HG03280 (cell line): ENCODE measurements at regions not wholly inside any gene's neighbourhood (a gene's known extent, or its start where the extent isn't known, plus 50 kb on each side); places are given as distances from the start of the nearest gene placed in this dataset.

Experiments used
- ATAC-seq: cut with Tn5 transposase; IDR thresholded peaks from one replicate; pipeline ENCODE4 v1.9.1; 2021; ENCODE audit warnings: mild to moderate bottlenecking, moderate library complexity; ENCODE audit not compliant: unreplicated experiment

GRCh38 chr6:91606148-91606901, 1019.5 kb upstream of the MAP3K7 start:
- ATAC-seq, result no peak

DNA sequence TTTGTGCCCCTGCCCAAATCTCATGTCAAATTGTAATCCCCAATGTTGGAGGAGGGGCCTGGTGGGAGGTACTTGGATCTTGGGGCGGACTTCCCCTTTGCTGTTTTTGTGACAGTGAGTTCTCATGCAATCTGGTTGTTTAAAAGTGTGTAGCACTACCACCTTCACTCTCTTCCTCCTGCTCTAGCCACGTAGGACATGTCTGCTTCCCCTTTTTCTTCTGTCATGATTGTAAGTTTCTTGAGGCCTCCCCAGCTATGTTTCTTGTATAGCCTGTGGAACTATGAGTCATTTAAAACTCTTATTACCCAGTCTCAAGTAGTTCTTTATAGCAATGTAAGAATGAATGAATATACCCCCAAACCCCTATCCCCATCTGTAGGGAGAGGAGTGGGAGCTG, 1013.7 kb upstream of the MAP3K7 start:
- no peak for ATAC-seq

- ATAC-seq, result no peak
Observed at GRCh38 chr6:91590191-91590590, 1003.3 kb upstream of the MAP3K7 start.

- ATAC-seq, result no peak
Observed at GRCh38 chr6:91580635-91581034, 993.8 kb upstream of the MAP3K7 start.

GRCh38 chr6:91575032-91575431, 988.2 kb upstream of the MAP3K7 start:
- ATAC-seq, result no peak

GRCh38 chr6:91573826-91574416, 987.0 kb upstream of the MAP3K7 start:
- no peak for ATAC-seq

- ATAC-seq, result no peak
Observed at GRCh38 chr6:91572878-91573277, 986.0 kb upstream of the MAP3K7 start.

GRCh38 chr6:91569071-91569470, 982.2 kb upstream of the MAP3K7 start:
- ATAC-seq, result no peak

GRCh38 chr6:91566467-91566866, 979.6 kb upstream of the MAP3K7 start:
- ATAC-seq, result no peak

GRCh38 chr6:91565207-91565606, 978.3 kb upstream of the MAP3K7 start:
- no peak for ATAC-seq

- no peak for ATAC-seq
Observed at GRCh38 chr6:91562955-91563354, 976.1 kb upstream of the MAP3K7 start.

DNA sequence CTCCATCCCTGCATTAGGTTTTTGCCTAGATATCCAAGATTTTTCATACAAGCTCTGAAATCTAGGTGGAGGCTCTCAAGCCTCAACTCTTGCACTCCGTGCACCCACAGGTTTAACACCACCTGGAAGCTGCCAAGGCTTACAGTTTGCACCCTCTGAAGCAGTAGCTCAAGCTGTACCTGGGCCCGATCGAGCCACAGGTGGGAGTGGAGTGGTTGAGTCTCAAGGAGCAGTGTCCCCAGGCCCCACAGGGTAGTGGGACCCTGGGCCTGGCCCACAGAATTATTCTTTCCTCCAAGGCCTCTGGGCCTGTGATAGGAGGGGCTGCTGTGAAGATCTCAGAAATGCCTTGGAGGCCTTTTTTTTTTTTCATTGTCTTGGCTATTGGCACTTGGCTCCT, 973.5 kb upstream of the MAP3K7 start:
- ATAC-seq, result no peak

GRCh38 chr6:91540902-91541301, 954.0 kb upstream of the MAP3K7 start:
- no peak for ATAC-seq

GRCh38 chr6:91539456-91539855, 952.6 kb upstream of the MAP3K7 start:
- ATAC-seq, result no peak

- no peak for ATAC-seq
Observed at GRCh38 chr6:91538622-91539021, 951.8 kb upstream of the MAP3K7 start.

DNA sequence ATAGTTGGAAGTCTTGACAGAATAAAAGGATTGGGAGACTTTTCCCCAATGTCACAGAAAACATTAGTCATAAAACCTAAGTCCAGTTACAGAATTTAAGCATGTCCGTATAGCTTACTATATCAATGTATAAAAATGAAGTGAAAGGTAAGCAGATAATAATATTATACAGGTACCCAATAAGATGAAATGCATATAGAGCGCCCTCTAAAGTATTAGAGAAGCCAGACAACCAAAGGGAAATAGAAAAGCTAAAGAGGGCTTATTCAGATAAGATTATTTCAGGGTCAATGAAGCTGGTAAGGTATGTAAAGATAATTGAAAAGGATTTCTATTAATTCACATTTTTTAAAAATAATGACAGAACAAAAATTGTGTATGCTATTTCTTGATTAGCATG, 947.7 kb upstream of the MAP3K7 start:
- no peak for ATAC-seq

- no peak for ATAC-seq
Observed at GRCh38 chr6:91523511-91523910, 936.6 kb upstream of the MAP3K7 start.

DNA sequence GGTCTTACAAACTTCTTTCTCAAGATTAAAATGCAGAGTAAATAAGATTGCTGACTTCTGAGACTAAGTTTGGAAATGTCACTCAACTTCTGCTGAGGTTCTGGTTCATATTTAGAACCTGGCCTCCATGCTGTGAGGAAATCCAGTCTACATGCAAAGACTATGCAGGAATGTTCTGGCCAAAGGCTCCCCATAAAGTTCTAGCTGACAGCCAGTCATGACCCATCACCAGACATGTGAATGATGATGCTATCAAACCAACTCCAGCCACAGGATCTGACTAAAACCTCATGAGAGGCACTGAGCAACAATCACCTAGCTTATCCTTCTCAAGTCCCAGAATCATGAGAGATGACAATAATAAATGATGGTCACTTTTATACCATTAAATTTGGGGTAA, 935.1 kb upstream of the MAP3K7 start:
- no peak for ATAC-seq

GRCh38 chr6:91509711-91510110, 922.8 kb upstream of the MAP3K7 start:
- no peak for ATAC-seq

GRCh38 chr6:91509039-91509438, 922.2 kb upstream of the MAP3K7 start:
- ATAC-seq, result no peak

DNA sequence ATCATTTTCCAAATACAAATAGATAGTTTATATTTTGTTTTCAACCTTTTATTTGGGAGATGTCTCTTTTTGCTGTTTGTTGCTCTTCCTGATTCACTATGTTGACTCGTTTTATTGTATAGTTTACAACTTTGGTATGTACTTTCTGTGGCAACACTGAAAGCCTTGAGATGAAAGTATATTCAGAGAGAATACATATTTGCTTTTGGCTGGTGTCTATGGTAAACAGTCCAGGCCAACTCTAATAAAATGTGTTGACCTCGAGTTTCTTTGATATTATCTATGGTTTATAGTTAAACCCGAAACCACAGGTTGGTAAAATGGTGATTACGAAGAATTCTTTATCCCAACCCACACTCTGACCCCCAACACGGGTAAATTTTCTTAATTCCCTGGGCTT, 919.6 kb upstream of the MAP3K7 start:
- ATAC-seq, result no peak

DNA sequence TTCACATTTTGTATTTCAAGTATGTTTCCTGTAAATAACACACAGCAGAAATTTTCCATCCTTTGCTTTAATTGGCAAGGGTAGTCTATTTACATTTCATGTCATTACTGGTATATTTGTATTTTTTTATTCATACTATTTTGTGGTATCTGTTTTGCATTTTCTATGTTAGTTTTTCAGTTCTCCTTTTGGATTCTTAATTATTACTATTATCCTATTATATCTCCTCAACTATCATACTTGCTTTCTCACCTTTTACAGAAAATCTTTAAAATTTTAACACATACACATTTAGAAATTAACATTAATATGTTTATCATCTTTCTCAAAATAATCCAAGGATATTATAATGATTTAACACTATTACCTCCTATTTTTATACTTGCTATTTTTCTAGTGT, 918.3 kb upstream of the MAP3K7 start:
- ATAC-seq, result no peak

- no peak for ATAC-seq
Observed at GRCh38 chr6:91501930-91502329, 915.1 kb upstream of the MAP3K7 start.
